22Rv1 (cell line): ENCODE measurements at regions not wholly inside any gene's neighbourhood (a gene's known extent, or its start where the extent isn't known, plus 50 kb on each side); places are given as distances from the start of the nearest gene placed in this dataset.

ENCODE experiments used
- H3K27ac ChIP-seq: fragments of 450-650 bp; 2 replicates; pipeline ENCODE4 v1.5.1; 2017
- CTCF ChIP-seq: fragments of 450-650 bp; IDR thresholded peaks from 2 replicates; pipeline ENCODE4 v1.5.1; 2017; ENCODE audit warnings: mild to moderate bottlenecking
- ZFX ChIP-seq: fragments of 450-650 bp; IDR thresholded peaks from 2 replicates; pipeline ENCODE4 v1.6.1; 2017; ENCODE audit warnings: antibody characterized with exemption, borderline replicate concordance

- TF ChIP-seq CTCF (peak; percentile 21), ZFX (no peak)
- no peak overlapping the region for H3K27ac ChIP-seq
These were observed 120.2 kb downstream of the TEX36 start for GRCh38 chr10:125562737-125563136.

DNA sequence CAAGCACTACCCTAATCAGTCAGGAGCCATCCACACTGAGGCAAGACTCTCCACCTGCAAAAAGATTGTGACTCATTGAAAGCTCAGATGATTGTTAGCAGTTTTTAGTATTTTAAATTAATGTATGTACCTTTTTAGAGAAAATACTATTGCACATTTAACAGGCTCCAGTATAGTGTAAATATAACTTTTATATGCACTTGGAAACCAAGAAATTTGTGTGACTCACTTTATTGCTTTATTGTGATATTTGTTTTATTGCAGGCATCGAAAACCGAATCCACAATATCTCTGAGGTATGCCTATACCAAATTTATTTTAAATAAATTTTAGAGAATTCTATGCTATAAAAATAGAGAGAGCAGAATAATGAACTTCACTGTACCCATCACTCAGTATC lies 122.0 kb downstream of the TEX36 start:
- no peak for TF ChIP-seq CTCF
- TF ChIP-seq ZFX: no peak
- H3K27ac ChIP-seq: no peak overlapping the region

- TF ChIP-seq CTCF (no peak), ZFX (no peak)
- no peak overlapping the region for H3K27ac ChIP-seq
These were observed 123.8 kb downstream of the TEX36 start for GRCh38 chr10:125559210-125559609.

DNA sequence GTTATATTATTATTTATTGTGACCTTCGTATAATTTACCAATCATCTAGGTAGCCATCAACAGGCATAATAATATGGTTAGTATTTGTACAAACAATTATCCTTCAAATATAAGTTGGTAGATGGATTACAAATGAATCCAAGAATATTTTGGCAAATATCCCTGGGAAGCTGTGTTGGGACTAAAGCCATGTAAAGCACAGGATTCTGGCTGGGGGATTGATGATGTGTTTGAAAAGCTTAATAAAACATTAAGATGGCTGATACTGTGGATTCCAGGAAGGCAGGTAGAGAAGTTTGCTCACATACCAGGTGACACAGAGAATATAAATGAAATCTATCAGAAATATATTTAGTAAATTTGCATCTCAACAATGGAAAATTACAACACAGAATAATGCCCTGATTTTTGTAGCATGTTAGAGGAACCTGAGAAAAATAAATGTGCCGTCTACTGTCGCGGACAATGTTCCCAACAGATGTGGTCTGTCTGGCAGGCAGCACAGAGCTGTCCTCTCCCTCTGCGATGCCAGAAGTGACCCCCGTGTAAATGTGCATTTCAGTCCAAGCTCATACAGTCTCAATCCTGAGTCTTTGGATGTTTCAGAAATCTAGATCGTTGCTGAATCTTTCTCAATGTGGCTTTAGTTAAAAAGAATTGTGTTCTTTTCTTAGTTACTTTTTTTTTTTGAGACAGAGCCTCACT lies 125.0 kb downstream of the TEX36 start:
- TF ChIP-seq ZFX: no peak
- no peak for TF ChIP-seq CTCF
- H3K27ac ChIP-seq: no peak overlapping the region

GRCh38 chr10:125557311-125557710 lies 125.7 kb downstream of the TEX36 start:
- no peak overlapping the region for H3K27ac ChIP-seq
- TF ChIP-seq ZFX (no peak), CTCF (no peak)

- no peak overlapping the region for H3K27ac ChIP-seq
- TF ChIP-seq CTCF: no peak
- TF ChIP-seq ZFX: no peak
These were observed 126.1 kb downstream of the TEX36 start for GRCh38 chr10:125556882-125557281.

GRCh38 chr10:125555743-125556142 lies 127.2 kb downstream of the TEX36 start:
- TF ChIP-seq ZFX (no peak), CTCF (no peak)
- no peak overlapping the region for H3K27ac ChIP-seq
